A549 (cell line): ENCODE measurements at regions not wholly inside any gene's neighbourhood (a gene's known extent, or its start where the extent isn't known, plus 50 kb on each side); places are given as distances from the start of the nearest gene placed in this dataset.

Experiments used
- ATAC-seq, 2 experiments: fragments of 200-7000 bp in 1 of 2; fragments of >200 bp in 1 of 2; cut with Nextera tagmentation in 1 of 2; cut with Tn5 transposase in 1 of 2; 3 replicates each; pipeline versions ENCODE4 v1.8.0 to v1.9.1; 2018 to 2020; ENCODE audit warnings: mild to moderate bottlenecking in 1 of 2, moderate library complexity in 1 of 2
- CTCF ChIA-PET: fragments of 300-600 bp; sonication (Branson Sonifier 250); formaldehyde crosslinking; extraction: SDS; loops from one replicate; lab custom pipeline; 2021; ENCODE audit warnings: antibody characterized with exemption, inconsistent platforms; lab: Yijun Ruan, JAX
- POLR2A ChIA-PET: fragments of 350-600 bp; formaldehyde crosslinking; extraction: SDS; loops from one replicate; lab custom pipeline; 2021; ENCODE audit warnings: antibody characterized with exemption, inconsistent platforms; lab: Yijun Ruan, JAX
- DNase-seq, 2 experiments: peaks; one replicate each; pipeline versions ENCODE4 v3.0.0 to v3.0.0-alpha.2; 2011 to 2016; ENCODE audit warnings: low read depth in 1 of 2, low spot score in 1 of 2
- FAIRE-seq: peaks from 2 replicates; lab custom pipeline; 2011; peaks lifted over from hg19 to GRCh38; lab: Jason Lieb, UNC
- H3K27ac ChIP-seq, 2 experiments: fragments of >200 bp; sonication (Bioruptor Twin); formaldehyde crosslinking; 3 replicates each; pipeline ENCODE4 v1.5.1; 2016 to 2017
- H3K4me1 ChIP-seq: fragments of >200 bp; sonication (Bioruptor Twin); formaldehyde crosslinking; 3 replicates; pipeline ENCODE4 v1.6.1; 2016
- H3K4me2 ChIP-seq: fragments of >200 bp; sonication (Bioruptor Twin); formaldehyde crosslinking; 3 replicates; pipeline ENCODE4 v1.6.1; 2016
- H3K4me3 ChIP-seq: fragments of >200 bp; sonication (Bioruptor Twin); formaldehyde crosslinking; 3 replicates; pipeline ENCODE4 v1.5.1; 2016
- H3K9me3 ChIP-seq: fragments of >200 bp; sonication (Bioruptor Twin); formaldehyde crosslinking; 3 replicates; pipeline ENCODE4 v1.6.1; 2016
- ATOH8 ChIP-seq: fragments of 250-450 bp; sonication (Bioruptor Pico); IDR thresholded peaks from 2 replicates; pipeline ENCODE4 v1.5.0; 2020; ENCODE audit warnings: low read depth, mild to moderate bottlenecking, moderate library complexity
- CBX8 ChIP-seq: fragments of 200-600 bp; sonication (generic); IDR thresholded peaks from 2 replicates; pipeline ENCODE4 v1.6.1; 2016
- CHD2 ChIP-seq: fragments of 150-350 bp; IDR thresholded peaks from 2 replicates; pipeline ENCODE4 v1.6.1; 2014; ENCODE audit warnings: low read length; ENCODE audit not compliant: partially characterized antibody
- E2F6 ChIP-seq: IDR thresholded peaks from 2 replicates; pipeline ENCODE4 v1.6.1; 2012; ENCODE audit warnings: low read depth, borderline replicate concordance
- EHF ChIP-seq: fragments of 250-450 bp; sonication (Bioruptor Pico); IDR thresholded peaks from 2 replicates; pipeline ENCODE4 v1.5.0; 2020; ENCODE audit warnings: mild to moderate bottlenecking
- ELK1 ChIP-seq: fragments of 150-350 bp; IDR thresholded peaks from 2 replicates; pipeline ENCODE4 v1.6.1; 2014; ENCODE audit warnings: low read depth, mild to moderate bottlenecking, low read length
- EP300 ChIP-seq, 2 experiments: fragments of >200 bp; sonication (Bioruptor Twin); formaldehyde crosslinking; IDR thresholded peaks; 2 replicates in 1 of 2; 3 replicates in 1 of 2; pipeline ENCODE4 v1.6.1; 2016 to 2017
- FOSB ChIP-seq: fragments of 250-450 bp; sonication (Bioruptor Pico); IDR thresholded peaks from 2 replicates; pipeline ENCODE4 v1.5.0; 2020; ENCODE audit warnings: mild to moderate bottlenecking, moderate library complexity
- GATA3 ChIP-seq: IDR thresholded peaks from 2 replicates; pipeline ENCODE4 v1.6.1; 2012; ENCODE audit warnings: borderline replicate concordance
- JUN ChIP-seq, 2 experiments: fragments of >200 bp; sonication (Bioruptor Twin); formaldehyde crosslinking; IDR thresholded peaks; 2 replicates in 1 of 2; 3 replicates in 1 of 2; pipeline ENCODE4 v1.6.1; 2016 to 2017
- MAFK ChIP-seq: fragments of 450-650 bp; IDR thresholded peaks from 2 replicates; pipeline ENCODE4 v1.6.1; 2014; ENCODE audit not compliant: partially characterized antibody
- MAZ ChIP-seq: fragments of 150-350 bp; IDR thresholded peaks from 2 replicates; pipeline ENCODE4 v1.6.1; 2014; ENCODE audit warnings: antibody characterized with exemption, low read depth, low read length, borderline replicate concordance
- MYC ChIP-seq: IDR thresholded peaks from 2 replicates; pipeline ENCODE4 v1.6.1; 2012; ENCODE audit warnings: mild to moderate bottlenecking, inconsistent platforms, low read length, improper control_type of control experiment, borderline replicate concordance
- NFE2L2 ChIP-seq: fragments of 150-350 bp; conservative IDR thresholded peaks from 2 replicates; pipeline ENCODE4 v1.6.1; 2014; ENCODE audit warnings: low read length
- NPAS2 ChIP-seq: fragments of 250-450 bp; sonication (Bioruptor Pico); IDR thresholded peaks from 2 replicates; pipeline ENCODE4 v1.8.0; 2022; ENCODE audit warnings: mild to moderate bottlenecking, moderate library complexity, borderline replicate concordance
- POLR2A ChIP-seq: IDR thresholded peaks from 2 replicates; pipeline ENCODE4 v1.6.1; 2012; ENCODE audit warnings: mild to moderate bottlenecking, low read length
- POLR2AphosphoS2 ChIP-seq: conservative IDR thresholded peaks from 2 replicates; pipeline ENCODE4 v1.6.1; 2012; ENCODE audit warnings: low read length, improper control_type of control experiment, inconsistent platforms
- RFX5 ChIP-seq: fragments of 450-650 bp; IDR thresholded peaks from 2 replicates; pipeline ENCODE4 v1.7.1; 2014; ENCODE audit warnings: antibody characterized with exemption, mild to moderate bottlenecking, moderate library complexity
- RNF2 ChIP-seq: fragments of 200-600 bp; sonication (generic); IDR thresholded peaks from 2 replicates; pipeline ENCODE4 v1.6.1; 2016; ENCODE audit warnings: low read depth, mild to moderate bottlenecking, antibody characterized with exemption, moderate library complexity, borderline replicate concordance
- USF2 ChIP-seq: fragments of 450-650 bp; IDR thresholded peaks from 2 replicates; pipeline ENCODE4 v1.6.1; 2014; ENCODE audit warnings: antibody characterized with exemption
- ZFP36 ChIP-seq: fragments of 450-650 bp; IDR thresholded peaks from 2 replicates; pipeline ENCODE4 v1.6.1; 2014; ENCODE audit warnings: borderline replicate concordance; ENCODE audit not compliant: partially characterized antibody
- WGBS: methylation state at CpG from one replicate; pipeline ENCODE4 v1.1.6; 2017; ENCODE audit errors: missing lambda C conversion rate; 5-methylcytosine and 5-hydroxymethylcytosine counted together

- 17% methylated on average over 1 of the region's 1 CpG for WGBS
- H3K4me3 ChIP-seq: no peak overlapping the region
- DNase-seq (no peak), FAIRE-seq (no peak), ATAC-seq (no peak)
- no peaks in the 10 kb centered on the region for H3K4me1 ChIP-seq
- CTCF ChIA-PET: interaction anchor here (1.2 kb wide), 1 partner anchor 11 kb away, joined by 3 read pairs; no protein-coding TSS in a partner anchor
- no peak for TF ChIP-seq POLR2AphosphoS2
- no peak for TF ChIP-seq FOSB (CRISPR knock-in tag)
- TF ChIP-seq EHF (CRISPR knock-in tag): no peak
- TF ChIP-seq ZFP36: no peak
- TF ChIP-seq ATOH8 (CRISPR knock-in tag): no peak
- TF ChIP-seq CBX8: no peak
- TF ChIP-seq NFE2L2: no peak
- no peak for TF ChIP-seq GATA3
- no peak for TF ChIP-seq RFX5
- TF ChIP-seq CHD2: no peak
- TF ChIP-seq MAZ: no peak
- TF ChIP-seq USF2: no peak
- H3K27ac ChIP-seq: no peak overlapping the region
- POLR2A ChIA-PET: no interaction called here
- no peak overlapping the region for H3K4me2 ChIP-seq
- H3K9me3 ChIP-seq: no peaks in the 10 kb centered on the region
Measured at GRCh38 chr1:87497380-87498203, 168.9 kb downstream of the LMO4 start.

GRCh38 chr1:87501738-87502137, 173.1 kb downstream of the LMO4 start:
- ATAC-seq (no peak), DNase-seq (peak in 1 of 2 experiments; percentile 3), FAIRE-seq (no peak)
- Histone ChIP-seq H3K4me3 (no peak overlapping the region), H3K9me3 (no peaks in the 10 kb centered on the region), H3K27ac (no peak overlapping the region), H3K4me2 (no peak overlapping the region), H3K4me1 (no peaks in the 10 kb centered on the region)
- CTCF ChIA-PET: no interaction called here
- 22% methylated on average over 2 of the region's 2 CpGs for WGBS
- TF ChIP-seq POLR2A (no peak), E2F6 (no peak), EP300 (IDR thresholded peaks at IDR 0.05) (no peak), GATA3 (no peak), NPAS2 (CRISPR knock-in tag) (no peak), MYC (no peak), EHF (CRISPR knock-in tag) (no peak), CBX8 (no peak), ELK1 (no peak), RNF2 (no peak), MAFK (no peak), JUN (IDR thresholded peaks at IDR 0.05) (no peak)
- POLR2A ChIA-PET: no interaction called here
